Retinal pigment epithelial cell (primary cell): ENCODE measurements at regions not wholly inside any gene's neighbourhood (a gene's known extent, or its start where the extent isn't known, plus 50 kb on each side); places are given as distances from the start of the nearest gene placed in this dataset.

Experiments
- DNase-seq: peaks from one replicate; pipeline ENCODE4 v3.0.0-alpha.2; 2010; ENCODE audit warnings: low read depth
- H3K4me3 ChIP-seq: 2 replicates; pipeline ENCODE4 v1.5.1; 2011; ENCODE audit warnings: mild to moderate bottlenecking, low read length, control low read depth, moderate library complexity
- TF ChIP-seq, protein P1 (sequence below): conservative IDR thresholded peaks from 2 replicates; pipeline ENCODE4 v1.5.1; 2011; ENCODE audit warnings: low read depth, low read length, control low read depth, inconsistent platforms

DNA sequence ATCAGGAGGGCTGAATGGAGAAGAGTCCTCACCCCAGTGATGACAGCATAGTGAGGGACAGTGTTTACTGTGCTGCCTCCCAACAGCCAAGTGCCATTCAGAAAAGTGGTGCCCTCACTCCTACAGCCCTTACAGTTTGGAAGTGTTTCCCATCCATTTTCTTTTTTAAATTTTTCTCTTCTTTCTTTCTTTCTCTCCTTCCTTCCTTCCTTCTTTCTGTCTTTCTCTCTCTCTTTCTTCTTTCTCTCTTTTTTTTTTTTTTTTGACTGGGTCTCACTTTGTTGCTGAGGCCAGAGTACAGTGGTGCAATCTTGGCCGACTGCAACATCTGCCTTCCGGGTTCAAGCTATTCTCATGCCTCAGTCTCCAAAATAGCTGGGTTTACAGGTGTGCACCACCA is 755.3 kb downstream of the UQCRFS1 start:
- TF ChIP-seq, protein P1, sequence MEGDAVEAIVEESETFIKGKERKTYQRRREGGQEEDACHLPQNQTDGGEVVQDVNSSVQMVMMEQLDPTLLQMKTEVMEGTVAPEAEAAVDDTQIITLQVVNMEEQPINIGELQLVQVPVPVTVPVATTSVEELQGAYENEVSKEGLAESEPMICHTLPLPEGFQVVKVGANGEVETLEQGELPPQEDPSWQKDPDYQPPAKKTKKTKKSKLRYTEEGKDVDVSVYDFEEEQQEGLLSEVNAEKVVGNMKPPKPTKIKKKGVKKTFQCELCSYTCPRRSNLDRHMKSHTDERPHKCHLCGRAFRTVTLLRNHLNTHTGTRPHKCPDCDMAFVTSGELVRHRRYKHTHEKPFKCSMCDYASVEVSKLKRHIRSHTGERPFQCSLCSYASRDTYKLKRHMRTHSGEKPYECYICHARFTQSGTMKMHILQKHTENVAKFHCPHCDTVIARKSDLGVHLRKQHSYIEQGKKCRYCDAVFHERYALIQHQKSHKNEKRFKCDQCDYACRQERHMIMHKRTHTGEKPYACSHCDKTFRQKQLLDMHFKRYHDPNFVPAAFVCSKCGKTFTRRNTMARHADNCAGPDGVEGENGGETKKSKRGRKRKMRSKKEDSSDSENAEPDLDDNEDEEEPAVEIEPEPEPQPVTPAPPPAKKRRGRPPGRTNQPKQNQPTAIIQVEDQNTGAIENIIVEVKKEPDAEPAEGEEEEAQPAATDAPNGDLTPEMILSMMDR, result no peak
- no peak for DNase-seq
- no peak overlapping the region for H3K4me3 ChIP-seq

DNA sequence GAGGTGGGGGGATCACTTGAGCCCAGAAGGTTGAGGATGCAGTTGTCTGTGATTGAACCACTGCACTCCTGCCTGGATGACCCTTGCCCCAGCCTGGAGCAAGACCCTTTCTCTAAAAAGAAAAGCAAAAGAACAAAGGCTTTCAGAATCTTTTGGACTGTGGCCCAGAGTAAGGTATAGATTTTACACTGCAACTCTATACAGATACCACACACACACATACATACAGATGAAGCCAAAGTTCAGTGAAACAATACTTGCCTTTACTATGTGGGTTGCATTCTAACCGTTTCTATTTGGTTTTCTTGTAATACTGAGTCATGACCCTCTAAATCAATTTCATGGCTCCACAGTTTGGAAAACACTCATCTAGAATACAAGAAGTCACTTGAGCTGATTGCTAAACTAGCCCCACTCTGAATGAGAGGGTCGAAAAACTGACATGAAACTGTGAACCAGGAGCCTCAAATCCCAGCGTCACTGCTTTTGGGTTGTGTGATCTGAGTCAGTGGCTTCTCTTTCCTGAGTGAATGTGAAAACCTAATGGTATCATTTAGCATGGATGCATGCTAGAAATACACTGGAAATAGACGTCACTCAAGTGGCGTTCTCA is 756.1 kb downstream of the UQCRFS1 start:
- DNase-seq, result no peak
- H3K4me3 ChIP-seq, result no peak overlapping the region
- TF ChIP-seq, protein P1, result no peak

DNA sequence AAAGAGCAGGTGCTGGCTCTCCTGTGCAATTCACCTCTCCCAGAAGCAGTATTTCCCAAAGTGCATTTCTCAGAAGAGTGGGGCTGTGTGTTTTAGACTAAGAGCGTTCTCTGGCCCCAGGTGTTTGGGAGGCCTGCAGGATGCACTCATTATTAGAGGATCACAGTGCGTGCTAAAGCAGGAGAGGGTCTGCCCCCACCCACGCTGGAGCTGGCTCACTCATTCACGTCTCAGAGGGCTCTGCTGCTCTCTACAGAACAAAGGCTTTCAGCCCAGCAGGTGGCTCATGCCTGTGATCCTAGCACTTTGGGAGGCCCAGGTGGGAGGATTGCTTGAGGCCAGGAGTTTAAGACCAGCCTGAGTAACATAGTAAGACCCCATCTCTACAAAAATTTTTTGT is 756.7 kb downstream of the UQCRFS1 start:
- no peak overlapping the region for H3K4me3 ChIP-seq
- TF ChIP-seq, protein P1, result no peak
- no peak for DNase-seq

DNA sequence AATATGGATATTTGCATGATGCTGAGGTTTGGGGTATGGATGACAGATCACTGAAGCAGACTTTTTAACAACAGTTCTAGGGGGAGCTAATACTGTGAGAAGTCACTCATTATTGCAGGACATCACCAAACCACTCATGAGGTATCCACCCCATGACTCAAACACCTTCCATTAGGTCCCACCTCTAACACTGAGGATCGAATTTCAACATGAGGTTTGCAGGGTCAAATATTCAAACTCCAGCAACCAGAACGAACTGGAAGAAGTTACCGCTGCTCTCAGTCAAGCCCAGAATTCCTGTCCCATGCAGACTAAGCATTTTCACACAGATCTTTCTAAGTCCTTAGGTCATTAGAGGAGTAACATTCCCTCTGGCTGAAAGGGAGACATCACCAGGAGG is 758.9 kb downstream of the UQCRFS1 start:
- TF ChIP-seq, protein P1, result no peak
- H3K4me3 ChIP-seq, result no peak overlapping the region
- DNase-seq, result no peak

DNA sequence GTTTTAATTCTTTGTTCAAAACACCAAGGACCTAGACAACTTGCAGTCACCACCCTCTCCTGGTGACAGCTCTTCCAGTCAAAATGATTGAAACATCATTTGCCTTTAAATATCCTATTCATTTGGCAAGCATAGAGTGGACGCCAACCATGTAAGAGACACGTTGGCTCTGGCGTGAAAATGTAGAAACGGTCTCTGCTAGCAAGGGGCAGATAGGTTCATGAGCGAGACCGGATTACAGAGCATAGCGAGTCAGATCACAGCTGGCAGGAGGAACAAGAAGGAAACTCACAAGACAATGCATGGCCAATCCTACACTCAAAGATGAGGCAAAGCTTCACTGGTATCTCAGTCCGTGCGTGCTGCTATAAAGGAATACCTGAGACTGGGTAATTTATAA is 759.5 kb downstream of the UQCRFS1 start:
- TF ChIP-seq, protein P1, result no peak
- DNase-seq, result no peak
- no peak overlapping the region for H3K4me3 ChIP-seq

DNA sequence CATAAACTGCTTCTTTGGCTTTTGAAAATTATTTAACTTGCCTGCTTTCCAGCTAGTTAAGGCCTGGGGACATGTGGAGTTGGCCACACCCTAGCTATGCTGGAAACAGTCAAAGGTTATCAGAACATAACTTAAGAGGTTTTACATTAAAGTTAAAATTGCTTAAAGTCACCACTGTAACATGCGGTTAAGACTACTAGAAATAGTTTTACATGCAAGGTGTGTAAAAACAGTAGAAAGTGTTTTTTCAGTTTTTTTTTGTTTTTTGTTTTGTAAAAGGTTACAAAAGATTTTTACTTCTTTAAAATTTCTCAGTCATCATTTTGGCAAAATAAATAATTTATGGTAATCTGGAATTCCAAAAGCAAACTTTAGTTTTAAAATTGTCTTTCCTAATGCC is 763.1 kb downstream of the UQCRFS1 start:
- DNase-seq, result no peak
- TF ChIP-seq, protein P1, result no peak
- no peak overlapping the region for H3K4me3 ChIP-seq

DNA sequence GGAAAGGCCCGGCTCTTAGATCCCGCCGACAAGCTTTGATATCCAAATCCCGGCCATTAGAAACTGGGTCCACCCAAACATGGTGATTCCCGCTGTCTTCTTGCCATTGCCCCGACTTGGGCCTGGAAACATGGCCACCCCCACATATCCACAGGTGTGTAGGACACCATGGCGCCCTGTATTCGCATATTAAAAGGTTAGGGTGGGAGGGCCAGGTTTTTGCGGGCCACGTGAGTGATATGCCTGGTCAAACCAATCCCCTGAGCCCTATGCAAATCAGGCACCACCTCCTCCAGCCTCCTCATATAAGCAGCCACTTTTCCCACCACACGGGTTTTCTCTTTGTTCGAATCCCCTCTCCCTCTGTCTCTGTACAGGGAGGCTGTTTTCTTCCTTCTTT is 766.4 kb downstream of the UQCRFS1 start:
- TF ChIP-seq, protein P1, result no peak
- no peak for DNase-seq
- H3K4me3 ChIP-seq, result no peak overlapping the region
